ENCODE measurements at regions not wholly inside any gene's neighbourhood (a gene's known extent, or its start where the extent isn't known, plus 50 kb on each side); places are given as distances from the start of the nearest gene placed in this dataset.
A peak's percentile ranks its signal among the peaks of the same experiment; 100 is the strongest.
"Not testable (repeated sequence)": the region's sequence is repeated elsewhere in the genome, so short reads cannot be mapped to it uniquely, and the experiment has no call there.

GRCh38 chr4:188780686-188781085 is 641.4 kb downstream of the TRIML1 start:
- DNase-seq, result no peak
- Histone ChIP-seq H3K9me3 (ENCODE audit: control insufficient read depth in 2 of 3, insufficient read depth in 1 of 3, low read length in 3 of 3) (no peaks in the 10 kb centered on the region), H3K9ac (ENCODE audit: low read length in 3 of 3) (no peak overlapping the region), H3K4me3 (ENCODE audit: low read length in 3 of 3) (no peak overlapping the region), H3K36me3 (ENCODE audit: control insufficient read depth in 2 of 3, insufficient read depth in 3 of 3, low read length in 3 of 3) (no peaks in the 10 kb centered on the region), H3K27ac (ENCODE audit: low read depth in 2 of 2, low read length in 2 of 2) (no peak overlapping the region), H3K4me1 (ENCODE audit: control insufficient read depth in 2 of 3, insufficient read depth in 2 of 3, low read depth in 1 of 3, low read length in 3 of 3) (no peaks in the 10 kb centered on the region), H3K27me3 (ENCODE audit: control insufficient read depth, insufficient read depth, low read length) (no peaks in the 10 kb centered on the region)
- FAIRE-seq, result no peak
- intact Hi-C loops (cut with DNase I), result no loop called here
- TF ChIP-seq CTCF (IDR thresholded peaks at IDR 0.05; ENCODE audit: borderline replicate concordance, extremely low read depth, insufficient read depth), result no peak

- DNase-seq, result peak in 1 of 5 donors; percentile 3
- intact Hi-C loops (cut with DNase I), result no loop called here
Observed at GRCh38 chr4:188781655-188782054, 642.4 kb downstream of the TRIML1 start.

GRCh38 chr4:188783175-188783574 is 643.9 kb downstream of the TRIML1 start:
- Histone ChIP-seq H3K4me1 (ENCODE audit: control insufficient read depth in 2 of 3, insufficient read depth in 2 of 3, low read depth in 1 of 3, low read length in 3 of 3) (no peaks in the 10 kb centered on the region), H3K27me3 (ENCODE audit: control insufficient read depth, insufficient read depth, low read length) (no peaks in the 10 kb centered on the region), H3K27ac (ENCODE audit: low read depth in 2 of 2, low read length in 2 of 2) (no peak overlapping the region), H3K4me3 (ENCODE audit: low read length in 3 of 3) (no peak overlapping the region), H3K36me3 (ENCODE audit: control insufficient read depth in 2 of 3, insufficient read depth in 3 of 3, low read length in 3 of 3) (no peaks in the 10 kb centered on the region), H3K9ac (ENCODE audit: low read length in 3 of 3) (no peak overlapping the region), H3K9me3 (ENCODE audit: control insufficient read depth in 2 of 3, insufficient read depth in 1 of 3, low read length in 3 of 3) (no peaks in the 10 kb centered on the region)
- intact Hi-C loops (cut with DNase I), result no loop called here
- no peak for TF ChIP-seq CTCF (IDR thresholded peaks at IDR 0.05; ENCODE audit: borderline replicate concordance, extremely low read depth, insufficient read depth)
- DNase-seq, result no peak
- no peak for FAIRE-seq

More at GRCh38 chr4:188781655-188782054, 642.4 kb downstream of the TRIML1 start:
- peak; percentile 42 for TF ChIP-seq CTCF (IDR thresholded peaks at IDR 0.05; ENCODE audit: borderline replicate concordance, extremely low read depth, insufficient read depth)
- H3K9ac ChIP-seq (ENCODE audit: low read length in 3 of 3), result no peak overlapping the region
- no peaks in the 10 kb centered on the region for H3K9me3 ChIP-seq (ENCODE audit: control insufficient read depth in 2 of 3, insufficient read depth in 1 of 3, low read length in 3 of 3)
- H3K4me3 ChIP-seq (ENCODE audit: low read length in 3 of 3), result no peak overlapping the region
- no peaks in the 10 kb centered on the region for H3K27me3 ChIP-seq (ENCODE audit: control insufficient read depth, insufficient read depth, low read length)
- no peak overlapping the region for H3K27ac ChIP-seq (ENCODE audit: low read depth in 2 of 2, low read length in 2 of 2)
- no peaks in the 10 kb centered on the region for H3K36me3 ChIP-seq (ENCODE audit: control insufficient read depth in 2 of 3, insufficient read depth in 3 of 3, low read length in 3 of 3)
- no peak for FAIRE-seq
- H3K4me1 ChIP-seq (ENCODE audit: control insufficient read depth in 2 of 3, insufficient read depth in 2 of 3, low read depth in 1 of 3, low read length in 3 of 3), result no peaks in the 10 kb centered on the region

- Histone ChIP-seq H3K36me3 (ENCODE audit: control insufficient read depth in 2 of 3, insufficient read depth in 3 of 3, low read length in 3 of 3) (no peaks in the 10 kb centered on the region), H3K4me3 (ENCODE audit: low read length in 3 of 3) (no peak overlapping the region), H3K27ac (ENCODE audit: low read depth in 2 of 2, low read length in 2 of 2) (no peak overlapping the region), H3K27me3 (ENCODE audit: control insufficient read depth, insufficient read depth, low read length) (no peaks in the 10 kb centered on the region), H3K9me3 (ENCODE audit: control insufficient read depth in 2 of 3, insufficient read depth in 1 of 3, low read length in 3 of 3) (no peaks in the 10 kb centered on the region), H3K4me1 (ENCODE audit: control insufficient read depth in 2 of 3, insufficient read depth in 2 of 3, low read depth in 1 of 3, low read length in 3 of 3) (no peaks in the 10 kb centered on the region), H3K9ac (ENCODE audit: low read length in 3 of 3) (no peak overlapping the region)
- DNase-seq (no peak), FAIRE-seq (no peak)
- intact Hi-C loops (cut with DNase I), result no loop called here
- no peak for TF ChIP-seq CTCF (IDR thresholded peaks at IDR 0.05; ENCODE audit: borderline replicate concordance, extremely low read depth, insufficient read depth)
Observed at GRCh38 chr4:188783606-188784160, 644.4 kb downstream of the TRIML1 start.

GRCh38 chr4:188796600-188796999 is 657.4 kb downstream of the TRIML1 start:
- H3K4me1 ChIP-seq (ENCODE audit: control insufficient read depth in 2 of 3, insufficient read depth in 2 of 3, low read depth in 1 of 3, low read length in 3 of 3); FAIRE-seq: not testable (repeated sequence)

More at GRCh38 chr4:188796600-188796999, 657.4 kb downstream of the TRIML1 start:
- DNase-seq; H3K27ac ChIP-seq (ENCODE audit: low read depth in 2 of 2, low read length in 2 of 2); intact Hi-C loops (cut with DNase I); H3K27me3 ChIP-seq (ENCODE audit: control insufficient read depth, insufficient read depth, low read length); H3K9ac ChIP-seq (ENCODE audit: low read length in 3 of 3); H3K36me3 ChIP-seq (ENCODE audit: control insufficient read depth in 2 of 3, insufficient read depth in 3 of 3, low read length in 3 of 3); H3K4me3 ChIP-seq (ENCODE audit: low read length in 3 of 3); H3K9me3 ChIP-seq (ENCODE audit: control insufficient read depth in 2 of 3, insufficient read depth in 1 of 3, low read length in 3 of 3): not testable (repeated sequence)
